GM19452 (cell line): ENCODE measurements at regions not wholly inside any gene's neighbourhood (a gene's known extent, or its start where the extent isn't known, plus 50 kb on each side); places are given as distances from the start of the nearest gene placed in this dataset.
"Not testable (repeated sequence)": the region's sequence is repeated elsewhere in the genome, so short reads cannot be mapped to it uniquely, and the experiment has no call there.

Experiments used
- ATAC-seq: cut with Tn5 transposase; IDR thresholded peaks from one replicate; pipeline ENCODE4 v1.9.1; 2021; ENCODE audit not compliant: unreplicated experiment

- ATAC-seq: no peak
These were observed 89.0 kb upstream of the SERTAD2 start for GRCh38 chr2:64742678-64743077.

- no peak for ATAC-seq
These were observed 90.1 kb upstream of the SERTAD2 start for GRCh38 chr2:64743739-64744330.

- ATAC-seq: no peak
These were observed 91.8 kb upstream of the SERTAD2 start for GRCh38 chr2:64745562-64745961.

GRCh38 chr2:64747690-64748091 lies 94.0 kb upstream of the SERTAD2 start:
- ATAC-seq: not testable (repeated sequence)

- no peak for ATAC-seq
These were observed 94.4 kb upstream of the SERTAD2 start for GRCh38 chr2:64748147-64748546.

- no peak for ATAC-seq
These were observed 94.8 kb upstream of the SERTAD2 start for GRCh38 chr2:64748561-64748960.

- no peak for ATAC-seq
These were observed 95.7 kb upstream of the SERTAD2 start for GRCh38 chr2:64749446-64749845.

- no peak for ATAC-seq
These were observed 96.5 kb upstream of the SERTAD2 start for GRCh38 chr2:64750001-64750816.

- peak; percentile 83 for ATAC-seq
These were observed 97.1 kb upstream of the SERTAD2 start for GRCh38 chr2:64750817-64751285.

GRCh38 chr2:64751286-64752260 lies 97.9 kb upstream of the SERTAD2 start:
- peak; percentile 83 for ATAC-seq

- ATAC-seq: no peak
These were observed 99.7 kb upstream of the SERTAD2 start for GRCh38 chr2:64753399-64753798.

GRCh38 chr2:64754570-64754969 lies 100.9 kb upstream of the SERTAD2 start:
- ATAC-seq: no peak

- no peak for ATAC-seq
These were observed 103.4 kb upstream of the SERTAD2 start for GRCh38 chr2:64757126-64757525.

- no peak for ATAC-seq
These were observed 106.4 kb upstream of the SERTAD2 start for GRCh38 chr2:64760128-64760527.

GRCh38 chr2:64762301-64762997 lies 108.7 kb upstream of the SERTAD2 start:
- no peak for ATAC-seq

GRCh38 chr2:64763126-64763525 lies 109.4 kb upstream of the SERTAD2 start:
- ATAC-seq: no peak

- ATAC-seq: no peak
These were observed 111.6 kb upstream of the SERTAD2 start for GRCh38 chr2:64765160-64765805.

- no peak for ATAC-seq
These were observed 113.3 kb upstream of the SERTAD2 start for GRCh38 chr2:64766841-64767669.
